Fibroblast of skin of back (primary cell): ENCODE measurements at regions not wholly inside any gene's neighbourhood (a gene's known extent, or its start where the extent isn't known, plus 50 kb on each side); places are given as distances from the start of the nearest gene placed in this dataset.
"Not testable (repeated sequence)": the region's sequence is repeated elsewhere in the genome, so short reads cannot be mapped to it uniquely, and the experiment has no call there.

Experiments used
- DNase-seq: peaks from one replicate; pipeline ENCODE4 v3.0.0-alpha.2; 2013

DNA sequence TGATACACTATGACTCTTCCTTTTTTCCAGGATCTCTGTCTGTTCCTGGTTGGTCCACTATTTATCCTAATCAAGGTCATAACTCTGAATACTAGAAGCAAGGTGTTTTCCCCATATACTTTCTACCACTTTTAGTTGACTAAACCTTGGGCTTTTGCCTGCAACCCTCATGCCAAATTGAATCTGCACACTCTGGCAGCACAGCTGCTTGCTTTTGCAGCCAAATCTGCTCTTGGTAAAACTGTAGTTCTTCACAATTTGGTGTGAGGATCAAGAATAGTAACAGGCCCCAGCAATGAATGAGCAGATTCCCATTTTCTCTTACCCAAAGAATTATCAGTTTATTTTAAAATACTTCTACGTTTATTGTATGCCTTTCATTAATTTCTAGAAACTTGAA is 586.5 kb upstream of the CNTN5 start:
- DNase-seq, result no peak

DNA sequence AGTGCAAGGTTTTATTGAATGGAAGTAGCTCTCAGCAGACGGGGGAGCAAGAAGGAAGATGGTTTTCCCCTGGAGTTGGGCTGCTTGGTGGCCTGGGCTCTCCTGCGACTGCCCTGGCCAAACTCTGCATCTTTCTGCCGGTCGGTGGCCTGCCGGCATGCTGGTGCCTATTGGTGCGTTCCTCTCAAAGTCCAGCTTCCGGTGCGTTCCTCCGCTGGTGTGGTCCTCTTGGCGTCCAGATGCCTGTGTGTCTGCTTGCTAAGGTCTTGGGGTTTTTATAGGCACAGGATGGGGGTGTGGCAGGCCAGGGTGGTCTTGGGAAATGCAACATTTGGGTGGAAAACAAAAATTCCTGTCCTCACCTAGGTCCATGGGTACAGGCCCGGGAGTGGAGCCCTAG is 567.4 kb upstream of the CNTN5 start:
- DNase-seq, result no peak

DNA sequence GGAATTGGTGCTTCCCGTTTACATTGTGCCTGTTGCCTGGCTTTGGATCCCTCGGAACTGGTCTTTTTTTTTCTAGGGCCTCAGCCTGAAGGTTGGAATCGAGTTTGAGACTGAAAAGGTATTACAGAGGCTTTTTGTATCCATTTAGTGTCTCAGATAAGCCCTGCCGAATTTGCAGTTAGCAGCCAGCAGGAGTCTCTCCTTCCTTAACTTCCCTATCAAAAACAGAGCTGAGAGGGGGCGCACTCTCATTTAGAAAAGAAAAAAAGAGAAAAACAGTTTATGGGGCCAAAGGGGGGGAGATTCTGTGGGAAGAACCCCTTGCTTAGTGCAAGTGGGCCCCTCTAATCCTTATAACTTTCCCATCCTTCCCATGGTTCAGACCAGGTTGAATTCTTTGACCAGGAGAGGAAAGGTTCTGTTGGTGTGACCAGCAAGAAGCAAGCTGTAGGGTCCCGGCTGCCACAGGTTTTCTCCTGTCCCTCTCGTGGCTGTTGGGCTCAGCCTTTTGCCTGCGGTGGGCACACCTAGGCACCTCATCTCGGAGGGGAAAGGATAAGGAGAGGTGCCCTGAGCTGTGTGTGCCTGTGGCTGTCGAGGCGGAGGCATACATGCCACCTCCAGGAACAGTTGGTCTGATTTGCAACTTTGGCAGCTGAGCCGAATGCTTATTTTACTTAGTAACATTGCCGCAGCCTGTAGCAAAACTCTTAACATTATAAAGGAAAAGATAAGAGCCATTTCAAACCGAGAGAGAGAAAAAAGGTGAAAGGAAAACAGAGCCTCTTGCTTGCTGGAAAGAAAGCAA is 565.0 kb upstream of the CNTN5 start:
- no peak for DNase-seq

DNA sequence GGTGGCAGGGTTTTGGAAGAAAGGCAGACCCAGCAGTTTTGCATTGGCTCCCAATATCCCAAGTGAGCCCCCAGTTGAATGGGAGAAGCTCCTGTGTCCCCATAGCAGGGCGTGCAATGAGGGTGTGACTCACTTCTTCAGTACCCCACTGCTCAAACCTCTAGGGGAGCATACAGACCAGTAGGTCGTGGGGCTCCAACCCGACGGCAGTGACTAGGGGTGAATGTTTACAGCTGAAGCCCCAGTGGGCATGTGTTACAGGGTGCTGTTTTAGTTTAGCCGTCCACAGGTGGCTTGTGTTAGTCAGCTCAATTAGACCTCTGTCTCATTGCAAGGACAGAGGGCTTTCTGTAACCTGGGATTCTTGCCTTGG is 564.5 kb upstream of the CNTN5 start:
- no peak for DNase-seq

DNA sequence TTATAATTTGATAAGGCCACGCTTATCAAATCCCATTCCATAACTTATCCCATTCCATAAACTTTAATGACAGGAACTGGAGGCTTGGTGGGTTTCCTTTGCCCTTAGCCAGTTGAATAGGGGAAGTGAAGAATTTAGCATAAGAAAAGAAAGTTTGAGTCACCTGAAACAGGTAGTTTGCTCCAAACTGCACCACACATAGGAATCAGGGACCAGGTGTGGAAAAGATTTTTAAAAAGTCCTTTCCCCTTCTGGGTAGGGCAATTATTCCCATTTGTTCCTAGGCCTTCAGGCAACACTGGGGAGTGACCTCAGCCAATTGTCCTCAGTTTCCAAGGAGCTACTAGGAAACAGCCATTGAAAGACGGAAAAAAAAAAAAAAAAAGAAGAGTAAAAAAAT is 525.7 kb upstream of the CNTN5 start:
- DNase-seq, result no peak

DNA sequence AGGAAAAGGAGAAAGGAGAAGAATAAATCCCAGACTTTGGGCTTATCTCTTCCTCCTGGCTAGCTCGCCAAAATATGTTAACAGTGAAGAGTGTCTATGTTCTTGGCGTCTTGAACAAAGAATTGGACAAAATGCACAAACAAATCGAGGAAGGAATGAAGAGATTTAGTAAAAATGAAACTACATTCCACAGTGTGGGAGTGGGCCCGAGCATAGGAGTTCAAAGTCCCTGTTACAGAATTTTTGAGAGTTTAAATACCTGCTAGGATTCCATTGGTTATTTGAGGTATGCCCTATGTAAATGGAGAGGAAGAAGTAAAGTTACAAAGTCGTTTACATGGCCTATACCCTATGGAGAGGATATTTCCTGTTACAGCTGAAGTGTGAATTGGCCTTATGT is 525.1 kb upstream of the CNTN5 start:
- DNase-seq, result no peak

DNA sequence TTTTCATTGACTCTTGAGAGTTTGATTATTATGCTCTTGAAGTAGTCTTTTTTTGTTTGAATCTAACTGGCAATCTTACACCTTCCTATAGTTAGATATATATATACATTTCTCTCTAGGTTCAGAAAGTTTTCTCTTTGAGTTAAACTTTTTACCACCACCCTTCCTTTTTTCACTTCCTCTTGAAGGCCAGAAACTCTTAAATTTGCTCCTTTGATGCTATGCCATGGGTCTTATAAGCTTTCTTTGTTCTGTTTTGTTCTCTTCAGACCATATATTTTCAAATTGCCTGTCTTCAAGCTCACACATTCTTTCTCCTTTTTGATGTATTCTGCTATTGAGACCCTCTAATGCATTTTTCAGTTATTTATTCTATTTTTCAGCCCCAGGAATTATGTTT is 513.5 kb upstream of the CNTN5 start:
- no peak for DNase-seq

DNA sequence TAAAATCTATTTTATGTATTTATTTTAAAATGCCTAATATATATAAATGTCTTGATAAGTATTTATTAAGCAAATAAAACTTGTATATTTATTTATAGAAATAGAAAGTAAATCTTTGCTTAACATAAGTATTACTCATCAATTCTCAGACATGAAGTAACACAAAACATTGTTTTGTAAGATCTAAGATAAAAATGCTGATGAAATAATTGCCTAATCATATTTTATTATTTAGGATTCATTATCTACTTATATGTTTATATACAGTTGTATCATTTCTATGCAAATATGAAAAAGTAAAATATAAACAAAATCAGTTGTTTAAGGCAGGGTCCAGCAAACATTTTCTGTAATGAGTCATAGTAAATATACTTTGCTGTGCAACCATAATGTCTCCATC is 507.8 kb upstream of the CNTN5 start:
- DNase-seq, result no peak

DNA sequence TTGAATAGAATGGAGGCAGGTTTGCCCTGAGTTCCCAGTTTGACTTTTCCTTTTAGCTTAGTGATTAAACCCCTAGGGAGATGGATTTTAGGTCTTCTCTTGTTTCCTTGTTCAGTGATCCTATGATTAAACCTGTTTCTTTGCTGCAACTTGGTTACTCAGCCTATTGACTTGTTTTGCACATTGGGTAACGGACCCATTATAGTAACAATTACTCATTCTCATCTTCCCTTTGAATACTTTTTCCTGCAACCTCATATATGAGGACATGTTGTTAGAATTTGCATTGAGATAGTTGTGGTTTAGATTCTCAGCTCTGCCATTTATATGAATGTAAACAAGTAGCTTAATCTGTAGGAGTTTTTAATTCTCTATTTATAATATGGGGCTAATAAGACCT is 489.2 kb upstream of the CNTN5 start:
- no peak for DNase-seq

DNA sequence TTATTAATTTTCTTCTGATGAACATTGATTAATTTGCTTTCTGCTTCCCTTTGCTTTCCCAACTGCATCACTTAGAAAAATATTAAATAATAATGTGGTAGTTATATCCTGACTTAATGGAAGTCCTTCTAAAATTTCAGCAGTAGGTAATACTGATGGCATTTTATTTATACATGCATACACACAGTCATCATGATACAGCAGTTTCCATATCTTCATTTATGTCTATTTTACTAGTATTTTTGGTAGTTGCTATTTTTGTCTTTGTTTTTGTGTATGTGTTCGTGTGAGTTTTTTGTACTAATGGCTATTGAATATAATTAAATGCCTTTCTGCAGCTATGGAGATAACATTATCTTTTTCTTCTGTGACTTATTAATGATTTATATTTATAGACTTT is 484.7 kb upstream of the CNTN5 start:
- no peak for DNase-seq

DNA sequence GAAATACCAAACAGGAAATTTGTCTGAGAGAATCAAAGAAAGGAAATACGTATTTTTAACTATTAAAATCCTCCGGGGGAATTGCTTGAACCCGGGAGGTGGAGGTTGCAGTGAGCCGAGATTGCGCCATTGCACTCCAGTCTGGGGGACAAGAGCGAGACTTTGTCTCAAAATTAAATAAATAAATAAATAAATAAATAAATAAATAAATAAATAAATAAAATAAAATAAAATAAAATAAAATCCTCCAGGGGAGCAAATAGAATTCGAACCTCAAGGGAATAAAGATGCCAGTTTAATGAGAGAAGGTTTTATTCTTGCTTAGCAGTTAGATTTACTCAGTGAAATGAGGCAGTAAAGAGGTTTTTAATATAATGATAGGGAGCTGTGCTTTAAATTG is 482.4 kb upstream of the CNTN5 start:
- DNase-seq, result not testable (repeated sequence)

DNA sequence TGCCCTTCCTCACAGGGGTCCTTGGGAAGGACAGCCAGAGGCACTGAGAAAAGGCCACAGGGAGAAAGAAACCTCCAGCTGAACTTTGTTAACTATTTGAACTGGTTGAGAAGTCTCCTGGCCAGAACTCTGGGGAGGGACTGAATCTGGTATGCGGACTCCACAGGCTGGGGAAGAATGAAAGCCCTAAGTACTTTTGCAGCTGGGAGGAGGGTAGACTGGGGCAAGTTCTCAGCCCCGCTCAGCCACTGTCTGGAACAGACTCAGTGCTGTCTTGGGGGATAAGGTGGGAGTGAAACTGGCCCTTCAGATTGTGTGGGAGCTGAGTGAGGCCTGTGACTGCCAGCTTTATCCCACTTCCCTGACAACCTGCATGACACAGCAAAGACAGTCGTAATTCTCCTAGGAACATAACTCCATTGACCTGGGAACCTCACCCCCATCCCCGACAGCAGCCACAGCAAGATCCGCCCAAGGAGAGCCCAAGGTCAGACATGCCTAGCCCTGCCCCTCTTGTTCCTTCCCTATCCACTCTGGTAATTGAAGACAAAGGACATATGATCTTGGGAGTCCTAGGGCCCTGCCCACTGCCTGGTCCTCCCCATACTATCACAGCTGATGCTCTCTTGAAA is 475.1 kb upstream of the CNTN5 start:
- DNase-seq, result no peak

DNA sequence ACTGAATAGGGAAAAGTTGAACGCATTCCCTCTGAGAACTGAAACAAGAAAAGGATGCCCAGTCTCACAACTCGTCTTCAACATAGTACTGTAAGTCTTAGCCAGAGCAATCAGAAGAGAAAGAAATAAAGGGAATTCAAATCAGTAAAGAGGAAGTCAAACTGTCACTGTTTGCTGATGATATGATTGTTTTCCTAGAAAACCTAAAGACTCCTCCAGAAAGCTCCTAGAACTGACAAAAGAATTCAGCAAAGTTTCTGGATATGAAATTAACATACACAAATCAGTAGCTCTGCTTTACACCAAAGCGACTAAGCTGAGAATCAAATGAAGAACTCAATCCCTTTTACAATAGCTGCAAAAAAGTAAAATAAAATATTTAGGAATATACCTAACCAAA is 471.2 kb upstream of the CNTN5 start:
- no peak for DNase-seq

DNA sequence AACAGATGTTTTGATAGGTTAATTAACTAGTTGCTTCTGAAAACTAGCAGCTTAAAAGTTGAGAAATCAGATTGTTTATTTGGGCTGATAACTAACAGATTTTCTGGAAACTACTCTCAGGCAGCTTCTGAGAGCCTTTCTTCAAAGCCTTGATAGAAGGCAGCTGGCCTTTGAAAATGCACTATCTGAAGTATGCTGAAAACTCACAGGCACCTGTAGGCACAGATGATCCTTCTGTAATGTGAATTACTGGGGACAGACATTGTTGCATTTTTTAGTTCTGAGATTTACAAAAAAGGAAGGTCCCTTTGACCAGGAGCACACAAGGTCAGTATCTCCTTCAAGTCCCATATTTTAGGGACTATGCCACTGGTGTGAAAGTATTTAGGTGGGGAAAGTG is 460.8 kb upstream of the CNTN5 start:
- no peak for DNase-seq

DNA sequence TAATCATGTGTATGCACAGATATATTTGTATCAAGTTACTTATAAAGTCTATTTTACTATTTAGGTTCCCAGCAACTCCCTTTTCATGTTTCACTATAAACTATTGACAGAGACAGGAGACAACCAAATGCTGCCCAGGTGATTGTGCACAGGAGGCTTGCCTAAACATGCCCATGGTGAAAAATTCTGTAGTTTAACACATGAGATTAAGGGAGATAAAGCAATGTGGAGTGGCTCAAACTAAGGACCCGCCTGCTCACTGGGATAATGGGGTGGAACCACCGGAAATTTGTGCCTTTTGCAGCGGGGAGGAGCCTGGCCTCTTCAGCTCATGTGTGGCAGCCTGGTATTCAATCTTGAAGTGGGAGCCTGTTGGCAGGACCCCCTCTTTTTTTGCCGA is 459.5 kb upstream of the CNTN5 start:
- no peak for DNase-seq

DNA sequence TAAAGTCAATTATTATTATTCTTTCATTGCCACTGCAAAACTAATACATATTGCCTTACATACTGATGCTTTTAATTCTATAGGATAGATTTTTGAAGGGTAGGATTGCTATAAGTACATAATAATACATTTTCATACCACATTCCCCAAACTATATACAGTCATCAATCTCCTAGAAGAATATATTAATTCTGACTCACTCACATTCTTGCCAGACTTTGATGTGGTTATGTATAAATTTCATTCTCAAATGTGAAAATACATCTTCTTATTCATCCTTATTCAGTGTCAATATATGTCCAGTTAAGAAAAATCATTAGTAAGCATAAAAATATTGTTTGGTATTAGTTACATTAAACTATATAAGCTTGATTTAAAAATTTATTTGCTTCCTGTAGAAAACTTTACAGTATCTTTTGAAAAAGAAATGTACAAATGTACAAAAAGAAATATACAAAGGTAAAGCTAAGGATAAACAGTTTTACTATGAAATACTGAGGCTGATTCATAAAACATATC is 458.8 kb upstream of the CNTN5 start:
- peak; percentile 17 for DNase-seq

DNA sequence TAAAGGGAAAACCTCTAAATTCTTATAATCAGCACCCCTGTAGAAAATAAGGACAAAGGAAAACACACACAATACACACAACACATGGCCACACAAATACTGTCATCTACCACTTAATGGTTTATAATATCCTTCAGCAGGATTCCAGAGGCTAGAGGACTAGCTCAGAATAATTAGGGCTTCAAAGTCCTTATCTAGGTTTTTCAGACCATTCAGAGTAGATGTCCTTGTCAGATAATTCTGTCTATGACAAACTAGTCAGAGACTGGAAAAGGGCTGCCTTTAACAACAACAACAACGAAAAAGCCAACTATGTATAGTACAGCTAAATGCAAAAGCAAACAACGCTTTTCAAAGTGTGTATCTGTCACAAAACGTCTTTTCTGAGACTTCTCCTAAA is 456.5 kb upstream of the CNTN5 start:
- DNase-seq, result no peak

DNA sequence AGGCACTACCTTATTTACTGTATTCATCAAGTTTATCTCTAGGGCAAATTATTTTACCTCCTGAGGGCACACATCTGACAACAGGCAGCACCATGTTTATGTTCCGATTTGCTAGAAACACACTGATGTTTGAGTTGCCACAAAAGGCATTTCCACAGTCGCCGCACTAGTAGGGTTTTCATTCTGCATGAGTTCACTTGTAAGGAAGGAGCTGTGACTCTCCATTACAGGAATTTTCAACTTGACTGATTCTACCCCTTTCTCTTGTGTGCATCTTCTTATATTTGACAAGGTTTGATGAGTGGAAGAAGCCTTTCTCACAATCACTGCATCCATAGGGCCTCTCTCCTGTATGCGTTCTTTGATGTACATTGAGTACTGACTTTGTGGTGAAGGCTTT is 455.9 kb upstream of the CNTN5 start:
- no peak for DNase-seq

DNA sequence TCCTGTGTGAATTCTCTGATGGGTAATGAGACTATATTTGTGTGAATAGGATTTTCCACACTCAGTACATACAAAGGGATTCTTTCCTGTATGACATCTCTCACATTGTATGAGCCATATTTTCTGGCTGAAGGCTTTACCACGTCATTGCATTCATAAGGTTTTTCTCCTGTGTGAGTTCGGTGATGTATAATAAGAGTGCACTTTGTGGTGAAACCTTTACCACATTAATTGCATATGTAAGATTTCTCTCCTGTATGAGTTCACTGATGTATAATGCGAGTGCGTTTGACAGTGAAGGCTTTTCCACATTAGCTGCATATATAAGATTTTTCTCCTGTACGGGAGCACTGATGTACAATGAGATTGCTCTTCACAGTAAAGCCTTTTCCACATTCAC is 455.4 kb upstream of the CNTN5 start:
- DNase-seq, result no peak

DNA sequence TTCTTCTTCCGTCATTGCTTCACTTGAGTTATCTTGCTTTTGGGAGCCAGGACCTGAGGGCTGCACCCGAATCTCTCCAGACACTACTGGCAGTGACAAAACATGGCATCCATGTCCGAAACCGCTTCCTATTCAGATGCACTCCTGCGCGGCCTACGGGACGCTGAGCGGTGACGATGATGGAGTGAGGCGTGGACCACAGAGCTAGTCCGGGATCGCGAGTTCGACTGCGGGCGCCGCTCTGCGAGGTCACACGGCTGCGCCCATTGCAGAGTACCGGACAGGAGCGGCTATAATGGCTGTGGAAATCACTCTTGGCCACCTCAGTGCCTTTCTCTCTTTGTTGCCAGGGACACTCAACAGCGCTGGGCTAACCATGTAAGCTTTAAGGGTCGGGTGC is 453.8 kb upstream of the CNTN5 start:
- no peak for DNase-seq

DNA sequence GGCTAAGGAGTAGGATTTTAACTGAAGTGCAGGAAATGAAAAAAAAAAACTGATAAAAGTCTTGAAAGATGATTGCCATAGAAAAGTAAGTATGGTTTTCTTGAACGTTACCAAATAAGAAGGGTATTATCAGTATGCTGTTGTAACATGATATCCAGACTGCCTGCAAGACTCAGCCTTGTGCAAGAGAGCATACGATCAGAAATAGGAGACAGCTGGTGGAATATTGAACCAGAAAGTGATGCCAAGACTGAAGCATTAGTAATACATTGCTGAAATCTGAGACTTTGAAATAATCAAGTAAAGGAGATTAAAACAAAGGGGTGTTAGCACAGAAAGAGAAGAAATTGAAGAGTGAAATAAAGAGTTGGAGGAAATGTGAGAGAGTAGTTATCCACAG is 452.7 kb upstream of the CNTN5 start:
- peak; percentile 1 for DNase-seq

DNA sequence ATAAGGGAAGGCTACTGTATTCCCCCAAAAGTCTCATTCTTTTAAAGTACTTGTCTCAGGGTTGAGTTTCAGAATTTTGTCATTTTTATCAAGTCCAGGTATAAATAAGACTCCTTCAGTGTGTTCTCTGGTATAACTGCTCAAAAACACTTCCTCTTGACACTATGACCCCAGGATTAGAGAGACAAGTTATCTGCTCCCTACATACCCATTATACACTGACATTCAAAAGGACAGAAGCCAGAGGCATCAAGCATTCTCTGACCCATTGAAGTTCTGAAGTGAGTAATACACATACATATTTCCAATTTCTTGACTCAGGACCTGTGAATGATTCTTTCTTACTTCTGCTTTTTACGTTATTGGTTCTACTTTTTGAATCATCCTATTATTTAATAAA is 447.8 kb upstream of the CNTN5 start:
- DNase-seq, result no peak

DNA sequence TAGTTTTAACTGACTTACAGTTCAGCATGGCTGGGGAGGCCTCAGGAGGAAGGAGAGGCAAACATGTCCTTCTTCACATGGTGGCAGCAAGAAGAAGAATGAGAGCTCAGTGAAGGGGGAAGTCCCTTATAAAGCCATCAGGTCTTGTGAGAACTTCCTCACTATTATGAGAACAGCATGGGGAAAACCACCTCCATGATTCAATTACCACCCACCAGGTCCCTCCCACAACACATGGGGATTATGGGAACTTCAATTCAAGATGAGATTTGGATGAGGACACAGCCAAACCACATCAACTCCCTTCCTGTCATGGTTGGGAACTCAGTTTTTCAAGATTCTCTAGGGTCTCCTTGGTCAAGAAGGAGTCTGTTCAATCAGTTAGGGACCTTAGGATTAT is 432.9 kb upstream of the CNTN5 start:
- DNase-seq, result no peak

DNA sequence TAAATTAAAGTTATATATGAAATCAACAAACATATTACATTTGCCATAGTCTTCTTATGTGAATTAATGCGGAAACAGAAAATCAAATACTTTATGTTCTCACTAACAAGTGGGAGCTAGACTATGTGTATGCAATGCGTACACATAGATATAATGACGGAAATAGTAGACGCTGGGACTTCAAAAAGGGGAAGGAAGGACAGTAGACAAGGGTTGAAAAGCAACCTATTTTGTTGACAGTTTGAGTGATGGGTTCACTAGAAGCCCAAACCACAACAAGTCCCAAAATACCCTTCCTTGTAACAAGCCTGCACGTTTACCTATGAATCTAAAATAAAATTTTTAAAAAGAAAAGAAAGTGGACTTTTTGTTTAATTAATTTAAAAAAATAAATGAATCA is 430.8 kb upstream of the CNTN5 start:
- DNase-seq, result no peak

DNA sequence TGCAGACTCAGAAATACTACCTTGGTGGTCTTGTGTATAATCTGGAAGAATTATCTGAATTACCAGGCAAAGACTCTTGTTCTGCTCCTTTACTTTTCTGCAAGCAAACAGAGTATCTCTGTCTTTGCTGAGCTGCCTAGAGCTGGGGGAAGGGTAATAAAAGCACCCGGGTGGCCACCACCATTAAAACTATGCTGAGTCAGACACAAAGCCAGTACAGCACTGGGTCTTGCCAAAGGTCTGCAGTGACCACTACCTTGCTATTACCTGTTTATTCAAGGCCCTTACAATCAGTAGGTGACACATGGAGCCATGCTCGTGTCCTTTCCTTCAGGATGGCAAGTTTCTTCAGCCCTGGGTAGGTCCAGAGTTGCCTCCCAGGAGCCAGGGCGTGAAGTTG is 420.6 kb upstream of the CNTN5 start:
- DNase-seq, result no peak
